GM18520 (cell line): ENCODE measurements at regions not wholly inside any gene's neighbourhood (a gene's known extent, or its start where the extent isn't known, plus 50 kb on each side); places are given as distances from the start of the nearest gene placed in this dataset.

Source experiments
- ATAC-seq: cut with Tn5 transposase; IDR thresholded peaks from one replicate; pipeline ENCODE4 v1.9.1; 2021; ENCODE audit not compliant: unreplicated experiment

GRCh38 chr3:176969066-176969465 lies 228.2 kb downstream of the TBL1XR1 start:
- no peak for ATAC-seq

- no peak for ATAC-seq
These were observed 228.7 kb downstream of the TBL1XR1 start for GRCh38 chr3:176968631-176969030.

GRCh38 chr3:176967522-176967921 lies 229.8 kb downstream of the TBL1XR1 start:
- no peak for ATAC-seq

- ATAC-seq = no peak
These were observed 232.6 kb downstream of the TBL1XR1 start for GRCh38 chr3:176964661-176965060.

GRCh38 chr3:176961916-176962315 lies 235.4 kb downstream of the TBL1XR1 start:
- no peak for ATAC-seq

GRCh38 chr3:176959867-176960266 lies 237.4 kb downstream of the TBL1XR1 start:
- no peak for ATAC-seq

- no peak for ATAC-seq
These were observed 238.7 kb downstream of the TBL1XR1 start for GRCh38 chr3:176958560-176958959.

GRCh38 chr3:176954517-176954916 lies 242.8 kb downstream of the TBL1XR1 start:
- no peak for ATAC-seq

GRCh38 chr3:176953106-176954060 lies 243.9 kb downstream of the TBL1XR1 start:
- no peak for ATAC-seq

GRCh38 chr3:176951586-176952292 lies 245.5 kb downstream of the TBL1XR1 start:
- no peak for ATAC-seq

- ATAC-seq = no peak
These were observed 246.1 kb downstream of the TBL1XR1 start for GRCh38 chr3:176951144-176951543.

- ATAC-seq = no peak
These were observed 246.5 kb downstream of the TBL1XR1 start for GRCh38 chr3:176950743-176951142.

- ATAC-seq = no peak
These were observed 249.1 kb downstream of the TBL1XR1 start for GRCh38 chr3:176948151-176948550.

- no peak for ATAC-seq
These were observed 251.1 kb downstream of the TBL1XR1 start for GRCh38 chr3:176946202-176946601.

- ATAC-seq = no peak
These were observed 255.0 kb downstream of the TBL1XR1 start for GRCh38 chr3:176942305-176942704.

GRCh38 chr3:176941689-176942088 lies 255.6 kb downstream of the TBL1XR1 start:
- ATAC-seq = no peak

GRCh38 chr3:176939022-176939817 lies 258.1 kb downstream of the TBL1XR1 start:
- peak; percentile 97 for ATAC-seq

GRCh38 chr3:176937994-176938393 lies 259.3 kb downstream of the TBL1XR1 start:
- no peak for ATAC-seq

- ATAC-seq = no peak
These were observed 259.7 kb downstream of the TBL1XR1 start for GRCh38 chr3:176937541-176937940.

GRCh38 chr3:176935194-176935888 lies 261.9 kb downstream of the TBL1XR1 start:
- no peak for ATAC-seq

- ATAC-seq = no peak
These were observed 262.6 kb downstream of the TBL1XR1 start for GRCh38 chr3:176934698-176935097.
